ENCODE measurements at regions not wholly inside any gene's neighbourhood (a gene's known extent, or its start where the extent isn't known, plus 50 kb on each side); places are given as distances from the start of the nearest gene placed in this dataset.

DNA sequence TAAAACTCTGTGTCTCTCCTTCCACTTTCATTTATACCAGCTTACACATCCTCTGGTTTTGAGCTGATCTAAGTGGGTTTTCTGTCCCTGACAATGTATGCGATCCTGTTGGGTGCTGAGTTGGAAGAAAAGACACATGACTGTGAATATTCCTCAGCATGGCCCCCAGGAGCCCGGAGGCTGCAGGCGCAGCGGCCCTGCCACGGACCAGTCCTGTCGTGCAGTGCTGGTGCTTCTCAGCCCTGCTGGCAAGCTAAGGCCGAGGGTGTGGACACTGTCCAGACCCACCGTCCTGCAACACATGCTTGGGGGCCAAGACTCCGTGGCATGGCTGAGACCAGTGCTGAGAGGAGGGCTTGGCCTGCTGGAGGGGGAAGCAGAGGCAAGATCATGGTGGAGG lies 328.9 kb upstream of the IRX2 start:
- no peaks in the 10 kb centered on the region for H3K36me3 ChIP-seq (ENCODE audit: control insufficient read depth in 4 of 4, insufficient read depth in 4 of 4, low read length in 3 of 4)
- 76% methylated on average over 9 of the region's 9 CpGs for WGBS (ENCODE audit: insufficient coverage)
- POLR2A ChIA-PET = no interaction called here
- H3K4me3 ChIP-seq (ENCODE audit: control insufficient read depth in 1 of 7, extremely low read depth in 1 of 7, insufficient read depth in 4 of 7, low read depth in 2 of 7, low read length in 6 of 7) = no peak overlapping the region
- H3K27me3 ChIP-seq (replicated peaks in 2 of 5; ENCODE audit: control insufficient read depth in 4 of 5, insufficient read depth in 5 of 5, low read length in 4 of 5) = no peaks in the 10 kb centered on the region
- H3K27ac ChIP-seq (ENCODE audit: insufficient read depth in 1 of 2, low read depth in 1 of 2, low read length in 2 of 2, poor library complexity in 1 of 2, severe bottlenecking in 2 of 2) = no peak overlapping the region
- no peak for DNase-seq
- peaks cover 0 to 7% (median 5%) of the 10 kb centered on the region in 5 experiments for H3K9me3 ChIP-seq (ENCODE audit: control extremely low read depth in 1 of 5, control insufficient read depth in 4 of 5, insufficient read depth in 2 of 5, low read depth in 1 of 5, low read length in 4 of 5)
- H3K4me1 ChIP-seq (ENCODE audit: control extremely low read depth in 1 of 4, control insufficient read depth in 4 of 4, insufficient read depth in 4 of 4, low read length in 3 of 4) = no peaks in the 10 kb centered on the region
- CTCF ChIA-PET = no interaction called here

DNA sequence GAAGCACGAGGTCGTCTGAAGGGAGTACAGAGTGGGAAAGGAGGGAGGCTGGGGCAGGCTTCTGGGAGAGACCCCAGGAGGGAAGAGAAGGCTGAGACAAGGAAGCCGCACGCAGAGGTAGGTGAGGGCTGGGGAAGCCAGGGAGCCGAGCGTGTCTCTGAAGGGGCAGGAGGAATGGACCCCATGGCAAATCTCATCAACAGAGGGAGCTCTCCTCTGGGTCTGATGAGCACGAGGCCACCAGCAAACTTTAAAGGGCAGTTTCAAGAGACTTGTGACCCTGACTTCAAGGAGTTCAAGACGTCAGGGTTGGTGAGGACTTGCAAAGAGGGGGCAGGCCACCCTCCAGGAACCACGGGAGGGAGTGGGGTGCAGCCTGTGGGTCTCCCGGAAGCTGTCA lies 326.2 kb upstream of the IRX2 start:
- no peaks in the 10 kb centered on the region for H3K36me3 ChIP-seq (ENCODE audit: control insufficient read depth in 4 of 4, insufficient read depth in 4 of 4, low read length in 3 of 4)
- H3K4me1 ChIP-seq (ENCODE audit: control extremely low read depth in 1 of 4, control insufficient read depth in 4 of 4, insufficient read depth in 4 of 4, low read length in 3 of 4) = no peaks in the 10 kb centered on the region
- CTCF ChIA-PET = no interaction called here
- no peaks in the 10 kb centered on the region for H3K27me3 ChIP-seq (replicated peaks in 2 of 5; ENCODE audit: control insufficient read depth in 4 of 5, insufficient read depth in 5 of 5, low read length in 4 of 5)
- no peak for DNase-seq
- H3K4me3 ChIP-seq (ENCODE audit: control insufficient read depth in 1 of 7, extremely low read depth in 1 of 7, insufficient read depth in 4 of 7, low read depth in 2 of 7, low read length in 6 of 7) = no peak overlapping the region
- no peak overlapping the region for H3K27ac ChIP-seq (ENCODE audit: insufficient read depth in 1 of 2, low read depth in 1 of 2, low read length in 2 of 2, poor library complexity in 1 of 2, severe bottlenecking in 2 of 2)
- 61% methylated on average over 10 of the region's 10 CpGs for WGBS (ENCODE audit: insufficient coverage)
- peaks cover 0 to 12% (median 8%) of the 10 kb centered on the region in 5 experiments for H3K9me3 ChIP-seq (ENCODE audit: control extremely low read depth in 1 of 5, control insufficient read depth in 4 of 5, insufficient read depth in 2 of 5, low read depth in 1 of 5, low read length in 4 of 5)
- POLR2A ChIA-PET = no interaction called here

DNA sequence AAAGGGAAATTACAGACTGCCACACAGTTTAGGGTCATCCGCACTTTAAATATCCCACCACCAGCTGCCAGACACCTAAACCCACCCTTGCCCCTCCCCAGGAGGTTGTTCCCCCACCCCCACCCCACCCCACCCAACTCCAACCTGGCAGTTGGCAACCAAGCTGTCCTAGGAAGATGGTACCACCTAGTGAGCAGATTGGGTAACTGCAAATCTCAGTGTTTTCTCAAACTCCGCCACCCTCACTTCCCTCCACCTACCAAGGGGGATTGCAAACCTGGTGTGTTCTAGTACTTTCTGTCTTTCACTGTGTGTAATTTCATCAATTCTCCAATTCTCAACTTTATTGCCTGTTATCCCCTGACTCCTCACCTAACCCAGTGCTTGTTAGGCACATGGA lies 323.8 kb upstream of the IRX2 start:
- 100% methylated on average over 1 of the region's 2 CpGs for WGBS (ENCODE audit: insufficient coverage)
- Histone ChIP-seq H3K4me3 (ENCODE audit: control insufficient read depth in 1 of 7, extremely low read depth in 1 of 7, insufficient read depth in 4 of 7, low read depth in 2 of 7, low read length in 6 of 7) (no peak overlapping the region), H3K27me3 (replicated peaks in 2 of 5; ENCODE audit: control insufficient read depth in 4 of 5, insufficient read depth in 5 of 5, low read length in 4 of 5) (no peaks in the 10 kb centered on the region), H3K36me3 (ENCODE audit: control insufficient read depth in 4 of 4, insufficient read depth in 4 of 4, low read length in 3 of 4) (no peaks in the 10 kb centered on the region), H3K4me1 (ENCODE audit: control extremely low read depth in 1 of 4, control insufficient read depth in 4 of 4, insufficient read depth in 4 of 4, low read length in 3 of 4) (no peaks in the 10 kb centered on the region), H3K27ac (ENCODE audit: insufficient read depth in 1 of 2, low read depth in 1 of 2, low read length in 2 of 2, poor library complexity in 1 of 2, severe bottlenecking in 2 of 2) (no peak overlapping the region), H3K9me3 (ENCODE audit: control extremely low read depth in 1 of 5, control insufficient read depth in 4 of 5, insufficient read depth in 2 of 5, low read depth in 1 of 5, low read length in 4 of 5) (peaks cover 0 to 23% (median 8%) of the 10 kb centered on the region in 5 experiments)
- ChIA-PET CTCF (no interaction called here), POLR2A (no interaction called here)
- DNase-seq = no peak

DNA sequence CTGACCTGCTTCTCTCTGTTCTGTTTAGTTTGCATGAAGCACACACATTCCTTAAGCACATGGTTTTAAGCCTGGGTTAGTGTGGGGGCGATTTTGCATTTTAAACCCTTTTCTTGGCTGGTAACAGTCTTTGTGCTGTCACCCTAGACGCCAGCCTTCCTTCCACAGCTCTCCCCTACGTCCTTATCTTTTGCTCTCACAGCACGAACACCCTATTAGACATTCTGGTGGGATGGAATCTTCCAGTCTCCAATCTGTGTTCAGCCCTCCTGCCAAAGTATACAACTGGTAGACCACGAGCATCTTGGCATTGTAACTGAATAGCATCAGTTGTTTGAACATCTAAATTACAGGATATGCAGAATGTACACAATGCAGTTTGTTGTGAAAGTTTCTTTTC lies 316.9 kb upstream of the IRX2 start:
- 63% methylated on average over 4 of the region's 5 CpGs for WGBS (ENCODE audit: insufficient coverage)
- POLR2A ChIA-PET = no interaction called here

DNA sequence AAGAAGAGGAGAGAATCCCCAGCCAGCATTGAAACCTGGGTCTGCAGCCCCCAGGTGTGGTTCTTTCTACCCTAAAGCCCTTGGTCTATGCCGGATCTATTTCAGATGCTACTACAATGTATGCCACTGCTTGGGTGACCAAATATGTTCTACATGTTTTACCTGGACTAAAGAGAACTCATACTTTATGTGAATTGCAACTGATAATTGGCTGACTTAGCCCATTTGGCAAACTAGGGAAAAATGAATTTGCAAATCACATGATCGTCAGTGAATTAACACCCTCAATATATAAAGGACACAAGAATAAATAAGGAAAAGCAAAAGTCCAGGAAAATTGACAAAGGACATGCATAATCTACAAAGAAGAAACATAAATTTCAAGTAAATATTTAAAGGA lies 308.8 kb upstream of the IRX2 start:
- CTCF ChIA-PET = no interaction called here
- POLR2A ChIA-PET = no interaction called here
- peaks cover 0 to 4% (median 0%) of the 10 kb centered on the region in 5 experiments for H3K9me3 ChIP-seq (ENCODE audit: control extremely low read depth in 1 of 5, control insufficient read depth in 4 of 5, insufficient read depth in 2 of 5, low read depth in 1 of 5, low read length in 4 of 5)
- 43% methylated on average over 1 of the region's 2 CpGs for WGBS (ENCODE audit: insufficient coverage)
- no peaks in the 10 kb centered on the region for H3K4me1 ChIP-seq (ENCODE audit: control extremely low read depth in 1 of 4, control insufficient read depth in 4 of 4, insufficient read depth in 4 of 4, low read length in 3 of 4)
- no peak overlapping the region for H3K4me3 ChIP-seq (ENCODE audit: control insufficient read depth in 1 of 7, extremely low read depth in 1 of 7, insufficient read depth in 4 of 7, low read depth in 2 of 7, low read length in 6 of 7)
- no peaks in the 10 kb centered on the region for H3K36me3 ChIP-seq (ENCODE audit: control insufficient read depth in 4 of 4, insufficient read depth in 4 of 4, low read length in 3 of 4)
- H3K27ac ChIP-seq (ENCODE audit: insufficient read depth in 1 of 2, low read depth in 1 of 2, low read length in 2 of 2, poor library complexity in 1 of 2, severe bottlenecking in 2 of 2) = no peak overlapping the region
- no peak for DNase-seq
- no peaks in the 10 kb centered on the region for H3K27me3 ChIP-seq (replicated peaks in 2 of 5; ENCODE audit: control insufficient read depth in 4 of 5, insufficient read depth in 5 of 5, low read length in 4 of 5)

More for the DNA sequence above, 316.9 kb upstream of the IRX2 start:
- no peak for DNase-seq
- Histone ChIP-seq H3K36me3 (ENCODE audit: control insufficient read depth in 4 of 4, insufficient read depth in 4 of 4, low read length in 3 of 4) (no peaks in the 10 kb centered on the region), H3K9me3 (ENCODE audit: control extremely low read depth in 1 of 5, control insufficient read depth in 4 of 5, insufficient read depth in 2 of 5, low read depth in 1 of 5, low read length in 4 of 5) (peaks cover 0 to 12% (median 2%) of the 10 kb centered on the region in 5 experiments), H3K27me3 (replicated peaks in 2 of 5; ENCODE audit: control insufficient read depth in 4 of 5, insufficient read depth in 5 of 5, low read length in 4 of 5) (no peaks in the 10 kb centered on the region), H3K4me1 (ENCODE audit: control extremely low read depth in 1 of 4, control insufficient read depth in 4 of 4, insufficient read depth in 4 of 4, low read length in 3 of 4) (no peaks in the 10 kb centered on the region), H3K27ac (ENCODE audit: insufficient read depth in 1 of 2, low read depth in 1 of 2, low read length in 2 of 2, poor library complexity in 1 of 2, severe bottlenecking in 2 of 2) (no peak overlapping the region), H3K4me3 (ENCODE audit: control insufficient read depth in 1 of 7, extremely low read depth in 1 of 7, insufficient read depth in 4 of 7, low read depth in 2 of 7, low read length in 6 of 7) (no peak overlapping the region)
- CTCF ChIA-PET = no interaction called here

DNA sequence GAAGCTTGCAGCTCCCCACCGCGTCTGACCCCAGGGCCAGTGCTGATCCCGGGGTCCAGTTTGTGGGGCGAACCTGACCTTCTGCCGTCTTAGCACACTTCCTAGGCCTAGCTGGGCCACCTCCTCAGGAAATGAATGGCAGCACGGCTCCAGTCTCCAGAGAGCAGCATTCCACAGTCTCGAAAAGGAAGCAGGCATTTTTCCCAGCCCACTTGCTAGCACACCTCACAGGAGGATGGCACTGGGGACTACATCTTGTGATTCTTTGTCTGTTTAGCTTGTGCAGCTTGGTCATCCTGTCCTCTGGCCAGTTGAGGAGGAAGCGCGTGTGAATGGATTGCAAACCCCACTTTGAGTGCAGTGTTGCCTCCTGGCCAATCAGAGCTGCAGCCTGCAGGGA lies 308.0 kb upstream of the IRX2 start:
- ChIA-PET POLR2A (no interaction called here), CTCF (no interaction called here)
- H3K36me3 ChIP-seq (ENCODE audit: control insufficient read depth in 4 of 4, insufficient read depth in 4 of 4, low read length in 3 of 4) = no peaks in the 10 kb centered on the region
- no peaks in the 10 kb centered on the region for H3K4me1 ChIP-seq (ENCODE audit: control extremely low read depth in 1 of 4, control insufficient read depth in 4 of 4, insufficient read depth in 4 of 4, low read length in 3 of 4)
- H3K9me3 ChIP-seq (ENCODE audit: control extremely low read depth in 1 of 5, control insufficient read depth in 4 of 5, insufficient read depth in 2 of 5, low read depth in 1 of 5, low read length in 4 of 5) = peaks cover 0 to 4% (median 0%) of the 10 kb centered on the region in 5 experiments
- H3K27me3 ChIP-seq (replicated peaks in 2 of 5; ENCODE audit: control insufficient read depth in 4 of 5, insufficient read depth in 5 of 5, low read length in 4 of 5) = no peaks in the 10 kb centered on the region
- WGBS (ENCODE audit: insufficient coverage) = 59% methylated on average over 9 of the region's 9 CpGs
- no peak for DNase-seq
- H3K4me3 ChIP-seq (ENCODE audit: control insufficient read depth in 1 of 7, extremely low read depth in 1 of 7, insufficient read depth in 4 of 7, low read depth in 2 of 7, low read length in 6 of 7) = no peak overlapping the region
- no peak overlapping the region for H3K27ac ChIP-seq (ENCODE audit: insufficient read depth in 1 of 2, low read depth in 1 of 2, low read length in 2 of 2, poor library complexity in 1 of 2, severe bottlenecking in 2 of 2)

DNA sequence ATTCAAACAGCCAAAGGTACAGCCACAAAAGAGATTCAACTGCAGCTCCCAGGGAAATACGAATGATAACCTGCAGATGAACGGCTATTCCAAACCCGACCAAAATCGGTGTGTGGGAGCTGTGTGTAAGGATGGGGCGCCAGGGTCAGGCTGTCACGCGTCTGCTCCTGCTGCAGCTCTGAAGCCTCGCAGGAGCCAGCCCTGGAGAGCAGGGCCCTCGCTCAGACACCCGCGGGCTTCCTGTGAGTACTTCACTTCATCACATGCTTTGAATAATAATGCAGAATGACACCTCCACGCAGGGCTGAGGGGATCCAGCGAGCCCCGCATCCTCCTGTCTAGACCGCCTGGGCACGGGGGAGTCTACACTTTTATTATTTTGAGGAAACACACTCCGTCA lies 307.5 kb upstream of the IRX2 start:
- peaks cover 0 to 4% (median 0%) of the 10 kb centered on the region in 5 experiments for H3K9me3 ChIP-seq (ENCODE audit: control extremely low read depth in 1 of 5, control insufficient read depth in 4 of 5, insufficient read depth in 2 of 5, low read depth in 1 of 5, low read length in 4 of 5)

More for the DNA sequence above, 307.5 kb upstream of the IRX2 start:
- ChIA-PET POLR2A (no interaction called here), CTCF (no interaction called here)
- no peaks in the 10 kb centered on the region for H3K27me3 ChIP-seq (replicated peaks in 2 of 5; ENCODE audit: control insufficient read depth in 4 of 5, insufficient read depth in 5 of 5, low read length in 4 of 5)
- no peaks in the 10 kb centered on the region for H3K36me3 ChIP-seq (ENCODE audit: control insufficient read depth in 4 of 4, insufficient read depth in 4 of 4, low read length in 3 of 4)
- H3K27ac ChIP-seq (ENCODE audit: insufficient read depth in 1 of 2, low read depth in 1 of 2, low read length in 2 of 2, poor library complexity in 1 of 2, severe bottlenecking in 2 of 2) = no peak overlapping the region
- no peaks in the 10 kb centered on the region for H3K4me1 ChIP-seq (ENCODE audit: control extremely low read depth in 1 of 4, control insufficient read depth in 4 of 4, insufficient read depth in 4 of 4, low read length in 3 of 4)
- no peak overlapping the region for H3K4me3 ChIP-seq (ENCODE audit: control insufficient read depth in 1 of 7, extremely low read depth in 1 of 7, insufficient read depth in 4 of 7, low read depth in 2 of 7, low read length in 6 of 7)
- no peak for DNase-seq
- 76% methylated on average over 14 of the region's 17 CpGs for WGBS (ENCODE audit: insufficient coverage)
